ENCODE measurements at regions not wholly inside any gene's neighbourhood (a gene's known extent, or its start where the extent isn't known, plus 50 kb on each side); places are given as distances from the start of the nearest gene placed in this dataset.

- TF ChIP-seq, protein P1, sequence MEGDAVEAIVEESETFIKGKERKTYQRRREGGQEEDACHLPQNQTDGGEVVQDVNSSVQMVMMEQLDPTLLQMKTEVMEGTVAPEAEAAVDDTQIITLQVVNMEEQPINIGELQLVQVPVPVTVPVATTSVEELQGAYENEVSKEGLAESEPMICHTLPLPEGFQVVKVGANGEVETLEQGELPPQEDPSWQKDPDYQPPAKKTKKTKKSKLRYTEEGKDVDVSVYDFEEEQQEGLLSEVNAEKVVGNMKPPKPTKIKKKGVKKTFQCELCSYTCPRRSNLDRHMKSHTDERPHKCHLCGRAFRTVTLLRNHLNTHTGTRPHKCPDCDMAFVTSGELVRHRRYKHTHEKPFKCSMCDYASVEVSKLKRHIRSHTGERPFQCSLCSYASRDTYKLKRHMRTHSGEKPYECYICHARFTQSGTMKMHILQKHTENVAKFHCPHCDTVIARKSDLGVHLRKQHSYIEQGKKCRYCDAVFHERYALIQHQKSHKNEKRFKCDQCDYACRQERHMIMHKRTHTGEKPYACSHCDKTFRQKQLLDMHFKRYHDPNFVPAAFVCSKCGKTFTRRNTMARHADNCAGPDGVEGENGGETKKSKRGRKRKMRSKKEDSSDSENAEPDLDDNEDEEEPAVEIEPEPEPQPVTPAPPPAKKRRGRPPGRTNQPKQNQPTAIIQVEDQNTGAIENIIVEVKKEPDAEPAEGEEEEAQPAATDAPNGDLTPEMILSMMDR (IDR thresholded peaks at IDR 0.05; ENCODE audit: insufficient read depth, low read depth, low read length, missing control alignments), result no peak
- H3K4me3 ChIP-seq (ENCODE audit: low read depth, low read length), result no peak overlapping the region
- no peak for DNase-seq (ENCODE audit: low read depth)
Measured at GRCh38 chr10:78588194-78588811, 480.5 kb upstream of the ZMIZ1 start.

GRCh38 chr10:78589687-78590086 is 479.1 kb upstream of the ZMIZ1 start:
- TF ChIP-seq, protein P1 (IDR thresholded peaks at IDR 0.05; ENCODE audit: insufficient read depth, low read depth, low read length, missing control alignments), result no peak
- DNase-seq (ENCODE audit: low read depth), result no peak

GRCh38 chr10:78591066-78591465 is 477.7 kb upstream of the ZMIZ1 start:
- DNase-seq (ENCODE audit: low read depth), result no peak
- H3K4me3 ChIP-seq (ENCODE audit: low read depth, low read length), result no peak overlapping the region
- TF ChIP-seq, protein P1 (IDR thresholded peaks at IDR 0.05; ENCODE audit: insufficient read depth, low read depth, low read length, missing control alignments), result no peak

More at GRCh38 chr10:78589687-78590086, 479.1 kb upstream of the ZMIZ1 start:
- H3K4me3 ChIP-seq (ENCODE audit: low read depth, low read length), result no peak overlapping the region

DNA sequence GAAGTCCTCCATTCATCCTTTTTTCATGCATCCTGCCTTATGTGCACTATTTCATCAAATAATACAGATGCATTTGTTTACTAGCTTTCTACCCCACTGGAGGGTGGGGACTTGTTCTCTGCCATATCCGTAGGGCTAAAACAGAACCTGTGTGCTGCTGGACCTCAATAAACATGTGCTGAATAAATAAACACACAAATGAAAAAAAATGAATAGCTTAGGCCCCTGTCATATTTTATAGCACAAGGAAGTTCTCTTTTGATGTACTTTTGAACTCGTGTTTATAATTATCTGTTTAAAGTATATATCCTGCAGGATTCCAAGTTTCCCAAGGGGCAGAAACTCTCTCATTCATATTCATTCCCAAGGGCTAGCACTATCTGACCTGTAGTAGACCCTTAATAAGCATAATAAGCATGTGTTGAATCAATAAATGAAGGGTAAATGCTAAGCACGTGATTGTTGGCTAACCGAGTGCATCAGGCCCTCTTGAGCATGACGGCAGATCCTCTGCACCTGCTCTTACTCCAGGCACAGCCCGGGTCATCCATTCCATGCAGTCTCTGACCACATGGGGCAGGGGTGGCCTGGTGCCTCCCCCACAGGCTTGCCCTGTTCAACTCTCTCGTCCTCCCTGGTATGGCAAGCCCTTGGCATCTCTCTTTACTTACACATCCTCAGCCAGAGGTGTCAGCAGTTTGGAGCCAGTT is 474.1 kb upstream of the ZMIZ1 start:
- no peak overlapping the region for H3K4me3 ChIP-seq (ENCODE audit: low read depth, low read length)
- TF ChIP-seq, protein P1 (IDR thresholded peaks at IDR 0.05; ENCODE audit: insufficient read depth, low read depth, low read length, missing control alignments), result no peak
- no peak for DNase-seq (ENCODE audit: low read depth)

GRCh38 chr10:78595269-78595619 is 473.5 kb upstream of the ZMIZ1 start:
- TF ChIP-seq, protein P1 (IDR thresholded peaks at IDR 0.05; ENCODE audit: insufficient read depth, low read depth, low read length, missing control alignments), result no peak
- no peak overlapping the region for H3K4me3 ChIP-seq (ENCODE audit: low read depth, low read length)
- no peak for DNase-seq (ENCODE audit: low read depth)

GRCh38 chr10:78596556-78596955 is 472.2 kb upstream of the ZMIZ1 start:
- no peak overlapping the region for H3K4me3 ChIP-seq (ENCODE audit: low read depth, low read length)
- no peak for DNase-seq (ENCODE audit: low read depth)
- TF ChIP-seq, protein P1 (IDR thresholded peaks at IDR 0.05; ENCODE audit: insufficient read depth, low read depth, low read length, missing control alignments), result no peak

All from GM12865 (cell line).